Stimulated activated CD4-positive, alpha-beta T cell treated with anti-CD3 and anti-CD28 coated beads, Interleukin-15, amount 100 ng/mL, for 48 hours (primary cell): ENCODE measurements at regions not wholly inside any gene's neighbourhood (a gene's known extent, or its start where the extent isn't known, plus 50 kb on each side); places are given as distances from the start of the nearest gene placed in this dataset.

Experiments
- DNase-seq, 2 donors: peaks; one replicate each; pipeline ENCODE4 v3.0.0-alpha.2; 2020; ENCODE audit warnings: low read depth in 2 of 2

DNA sequence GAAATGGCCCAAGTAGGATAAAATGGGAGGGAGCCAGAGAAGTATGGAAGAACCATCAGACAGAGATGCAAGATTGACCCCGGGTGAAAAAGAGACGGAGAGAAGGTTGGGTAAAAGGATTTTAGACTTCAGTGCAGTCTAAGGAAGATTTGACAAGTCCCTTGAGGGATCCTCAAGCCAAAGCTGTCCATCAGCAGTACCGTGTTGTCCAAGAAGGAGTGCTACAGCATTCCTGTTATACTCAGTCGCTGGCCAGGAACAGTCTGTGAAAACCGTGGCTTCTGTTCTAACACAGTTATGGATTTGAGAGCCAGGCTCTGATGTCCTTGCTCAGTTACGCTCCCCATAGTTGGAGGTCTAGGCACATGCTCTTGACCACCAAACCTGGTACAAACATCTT, 383.9 kb upstream of the DAB2 start:
- no peak for DNase-seq

DNA sequence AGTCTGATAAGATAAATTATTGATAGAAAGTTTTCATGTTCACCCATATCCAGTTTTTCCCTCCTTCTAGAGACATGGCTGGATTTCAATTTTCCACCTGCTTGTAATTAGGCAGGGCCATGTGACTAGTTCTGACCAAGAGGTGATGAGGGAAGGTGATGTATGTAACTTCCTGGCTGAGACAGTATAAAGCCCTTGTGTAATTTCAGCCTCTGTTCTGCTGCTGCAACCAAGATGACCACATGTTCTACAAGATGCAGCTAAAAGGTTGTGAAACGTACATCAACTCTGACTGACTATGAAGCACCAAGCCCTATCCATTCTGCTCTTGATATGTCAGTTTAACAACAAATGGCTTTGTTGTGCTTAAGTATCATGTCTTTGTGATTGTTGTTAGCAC, 376.5 kb upstream of the DAB2 start:
- DNase-seq = no peak

DNA sequence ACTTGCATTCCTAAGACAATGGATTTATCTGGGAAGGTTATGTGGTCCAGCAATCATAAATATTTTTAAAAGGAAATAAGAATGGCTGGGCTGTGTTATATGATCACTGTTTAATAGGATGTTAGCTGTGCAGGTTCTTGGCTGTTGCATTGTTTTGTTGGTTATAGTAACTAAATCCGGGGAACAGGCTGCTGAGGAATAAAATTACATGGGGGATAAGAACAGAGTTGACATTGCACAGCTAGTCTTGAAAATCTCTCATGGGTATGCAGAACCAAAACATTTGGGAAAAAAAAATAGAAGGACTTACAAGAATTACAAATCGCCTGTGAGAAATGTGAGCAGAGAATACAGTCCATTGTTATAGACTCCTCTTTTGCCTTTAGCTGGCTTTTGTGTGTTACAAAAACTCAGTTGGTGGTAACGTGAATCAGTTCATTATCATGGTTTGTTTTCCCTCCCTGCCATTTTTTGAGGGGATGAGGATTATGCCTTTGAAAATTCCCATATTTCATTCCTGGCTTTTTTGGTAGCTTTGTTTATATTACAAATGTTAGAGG, 375.3 kb upstream of the DAB2 start:
- DNase-seq = no peak

DNA sequence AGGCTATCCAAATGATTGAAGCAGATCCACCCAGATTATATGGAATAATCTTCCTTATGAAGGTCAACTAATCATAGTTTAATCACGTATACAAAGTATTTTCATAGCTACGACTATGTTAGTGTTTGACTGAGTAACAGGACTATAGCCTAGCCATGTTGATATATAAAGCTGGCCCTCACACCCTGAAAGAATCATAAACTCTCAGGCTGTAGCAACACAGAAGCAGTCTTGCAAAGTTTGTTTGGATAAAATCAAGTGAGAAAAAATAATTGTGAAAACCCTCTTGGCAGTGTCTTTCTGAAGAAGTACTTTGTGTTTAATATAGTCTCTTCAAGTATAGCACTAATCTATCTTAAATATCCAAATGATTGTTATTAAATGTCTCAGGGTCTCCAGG, 374.5 kb upstream of the DAB2 start:
- no peak for DNase-seq

DNA sequence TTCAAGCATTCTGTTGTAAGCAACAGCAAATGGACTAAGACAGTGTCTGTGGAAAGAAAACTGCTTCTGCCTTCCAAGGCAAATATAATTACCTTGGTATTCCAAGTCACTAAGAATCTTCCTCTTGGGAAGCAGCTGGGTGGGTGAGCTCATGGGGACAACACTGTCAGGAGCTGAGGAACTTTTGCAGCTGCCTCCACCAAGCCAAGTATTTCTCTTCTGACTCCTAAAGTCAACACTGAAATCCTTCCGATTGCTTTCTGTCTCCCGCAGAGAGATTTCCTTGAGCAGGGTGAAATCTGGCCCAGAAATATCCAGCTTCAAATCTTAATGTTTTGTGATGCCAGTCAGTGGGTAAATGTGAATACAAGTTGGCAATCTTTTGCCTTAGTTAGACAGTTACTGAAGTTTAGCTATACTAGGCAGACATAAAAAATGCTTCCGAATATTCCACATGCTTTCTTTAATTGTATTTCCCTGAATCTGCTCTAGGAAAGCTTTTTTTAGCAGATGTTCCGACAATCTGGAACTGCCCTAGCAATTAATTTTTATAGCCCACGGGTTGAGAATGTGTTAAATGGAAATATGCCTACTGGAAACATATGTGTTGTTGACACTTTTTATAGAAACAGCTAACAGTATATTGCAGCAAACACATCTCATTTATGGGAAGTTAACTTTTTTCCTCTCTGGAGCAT, 369.9 kb upstream of the DAB2 start:
- no peak for DNase-seq

DNA sequence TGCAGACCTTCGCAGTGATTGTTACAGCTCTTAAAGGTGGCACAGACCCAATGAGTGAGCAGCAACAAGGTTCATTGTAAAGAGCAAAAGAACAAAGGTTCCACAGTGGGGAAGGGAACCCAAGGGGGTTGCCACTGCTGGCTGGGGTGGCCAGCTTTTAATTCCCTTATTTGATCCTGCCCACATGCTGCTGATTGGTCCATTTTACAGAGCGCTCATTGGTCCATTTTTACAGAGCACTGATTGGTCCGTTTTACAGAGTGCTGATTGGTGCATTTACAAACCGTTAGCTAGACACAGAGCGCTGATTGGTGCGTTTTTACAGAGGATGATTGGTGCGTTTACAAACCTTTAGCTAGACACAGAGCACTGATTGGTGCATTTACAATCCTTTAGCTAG, 360.6 kb upstream of the DAB2 start:
- DNase-seq = no peak

DNA sequence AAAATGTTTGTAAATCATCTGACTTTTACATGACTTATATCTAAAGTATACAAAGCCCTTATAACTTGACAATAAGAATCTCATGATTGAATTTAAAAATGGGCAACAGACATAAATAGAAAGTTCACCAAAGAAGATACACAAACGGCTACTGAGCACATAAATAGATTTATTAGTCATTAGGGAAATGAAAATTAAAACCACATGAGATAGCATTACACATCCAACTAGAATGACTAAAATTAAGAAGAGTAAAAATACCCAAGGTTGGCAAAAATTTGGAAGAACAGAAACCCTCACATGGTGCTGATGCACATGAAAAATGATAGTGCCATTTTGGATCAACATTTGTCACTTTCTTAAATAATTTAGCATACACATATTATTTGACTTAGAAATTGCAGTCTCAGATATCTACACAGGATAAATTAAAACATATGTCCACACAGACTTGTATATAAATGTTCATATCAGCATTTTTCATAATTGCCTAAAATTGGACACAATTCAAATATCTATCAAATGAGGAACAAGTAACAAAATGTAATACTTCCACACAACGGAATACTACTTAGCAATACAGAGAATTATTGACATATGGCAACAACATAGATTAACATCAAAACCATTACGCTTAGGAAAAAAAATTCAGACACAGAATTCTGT, 359.1 kb upstream of the DAB2 start:
- DNase-seq = no peak

DNA sequence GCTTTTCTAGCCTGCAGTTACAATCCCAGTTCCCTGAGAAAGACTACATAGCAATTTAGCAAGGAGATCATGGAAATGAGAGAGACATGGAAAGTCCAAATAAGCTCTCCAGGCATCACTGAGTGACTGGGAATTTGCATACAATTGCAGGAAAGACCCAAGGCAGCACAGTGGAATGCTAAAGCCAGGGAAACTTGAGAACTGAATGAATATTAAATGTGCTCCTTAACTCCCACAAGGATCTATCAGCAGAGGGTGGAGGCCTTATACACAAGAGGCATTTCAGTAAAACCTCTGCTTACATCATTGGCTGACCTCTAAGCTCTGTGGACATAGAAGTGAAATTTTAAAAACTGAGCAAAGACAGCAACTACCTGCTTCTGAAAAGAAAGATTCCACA, 355.6 kb upstream of the DAB2 start:
- DNase-seq = no peak

DNA sequence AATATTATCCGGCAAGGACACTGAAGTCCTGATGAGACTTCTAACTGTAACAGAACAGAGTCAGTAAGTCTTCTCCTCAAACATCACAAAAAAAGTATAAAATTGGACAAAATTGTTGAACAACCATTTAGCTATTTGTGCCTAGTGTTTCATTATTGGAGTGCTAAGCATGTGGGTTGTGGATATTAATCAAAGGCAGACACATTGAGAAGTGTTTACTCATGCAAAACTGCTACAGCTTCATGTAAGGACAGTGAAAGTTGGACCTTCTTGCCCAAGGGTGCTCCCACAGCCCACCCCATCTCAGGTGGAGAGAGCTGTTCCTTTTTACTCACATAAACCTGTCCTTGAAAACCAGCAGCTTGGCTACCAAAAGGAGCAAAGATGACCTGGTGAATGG, 355.1 kb upstream of the DAB2 start:
- no peak for DNase-seq

DNA sequence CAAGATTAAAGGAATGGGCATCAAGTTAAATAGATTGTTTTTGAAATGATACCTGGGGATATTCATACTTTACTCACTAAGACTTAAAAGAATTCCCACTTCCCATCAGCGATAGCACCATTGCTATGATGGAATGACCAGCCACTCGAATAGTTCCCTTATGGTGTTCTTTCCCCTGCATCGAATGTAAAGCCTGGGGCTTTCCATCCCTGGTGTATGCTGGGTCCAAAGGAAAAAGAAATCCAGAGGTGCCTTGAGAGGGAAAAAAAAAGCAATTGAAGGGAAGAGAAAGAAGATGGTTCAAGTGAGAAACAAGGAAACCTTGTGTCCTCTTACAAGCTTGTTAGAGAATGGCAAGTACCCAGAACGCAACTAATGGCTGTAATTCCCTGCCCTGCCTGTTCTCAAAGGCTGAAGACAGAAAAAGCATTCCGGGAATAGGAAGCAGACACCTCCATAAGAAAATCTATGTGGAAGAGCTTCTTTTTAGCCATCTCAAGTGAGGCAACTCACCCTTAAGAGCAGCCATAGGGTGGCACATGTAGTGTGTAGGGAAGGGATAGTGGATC, 351.1 kb upstream of the DAB2 start:
- DNase-seq = no peak

DNA sequence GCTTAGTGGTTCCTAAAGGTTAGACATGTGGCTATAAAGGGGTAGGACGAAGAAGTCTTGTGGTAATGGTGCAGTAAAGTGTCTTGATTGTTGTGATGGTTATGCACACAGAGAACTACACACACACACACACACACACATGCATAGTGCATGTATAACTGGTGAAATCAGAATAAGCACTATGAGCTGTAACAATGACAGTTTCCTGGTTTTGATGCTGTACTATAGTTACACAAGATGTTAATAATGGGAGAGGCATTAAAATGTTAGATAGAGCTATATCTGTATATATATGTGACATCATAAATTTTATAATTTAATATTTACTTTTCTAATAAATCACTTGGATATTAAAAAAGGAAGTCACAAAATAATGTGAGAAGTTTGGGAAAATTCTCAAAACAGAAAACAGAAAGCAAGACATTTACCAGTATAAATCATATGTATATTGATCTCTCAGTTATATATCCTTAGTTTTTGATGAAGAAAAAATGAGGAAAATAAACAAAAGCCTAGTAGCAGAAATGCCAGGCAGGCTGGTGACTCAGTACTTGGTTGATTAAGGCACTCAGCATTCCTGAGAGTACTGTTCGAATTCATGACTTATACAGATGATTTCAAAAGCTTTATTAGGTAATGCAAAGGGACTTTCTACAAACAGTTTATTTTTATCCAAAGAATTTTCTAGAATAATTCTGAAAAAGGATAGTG, 350.5 kb upstream of the DAB2 start:
- no peak for DNase-seq

DNA sequence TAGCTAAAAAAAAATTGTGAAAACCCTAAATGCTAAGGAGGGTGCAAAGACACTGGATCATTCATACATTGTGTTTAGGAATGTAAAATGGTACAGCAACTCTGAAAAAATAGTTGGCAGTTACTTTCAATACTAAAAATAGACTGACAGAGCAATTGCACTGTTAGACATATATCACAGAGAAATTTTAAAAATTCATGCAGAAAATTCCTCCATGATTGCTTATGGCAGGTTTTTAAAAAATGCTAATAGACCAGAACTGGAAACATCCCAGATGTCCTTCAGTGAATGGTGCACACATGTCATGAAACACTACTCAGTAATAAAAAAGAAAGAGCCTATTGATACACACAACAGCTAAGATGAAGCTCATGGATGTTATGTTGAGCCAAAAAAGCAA, 349.8 kb upstream of the DAB2 start:
- DNase-seq = no peak

DNA sequence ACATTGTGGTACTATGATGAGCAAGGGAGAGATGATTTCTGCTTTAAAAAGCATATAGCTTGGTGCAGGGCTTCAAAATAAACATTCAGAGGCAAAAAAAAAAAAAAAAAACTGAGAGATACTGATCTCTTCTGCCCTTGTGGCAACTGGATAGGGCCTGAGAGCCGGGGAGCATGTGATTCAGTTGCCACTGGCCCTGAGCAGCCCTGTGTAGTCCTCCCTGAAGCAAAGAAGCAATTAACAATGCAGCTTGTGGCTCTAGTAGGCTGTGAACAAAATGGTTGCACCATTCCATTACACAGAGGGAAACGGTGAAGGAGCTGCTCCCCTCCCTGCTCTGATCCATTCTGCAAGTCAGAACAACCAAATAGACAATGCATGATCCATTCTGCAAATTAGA, 347.5 kb upstream of the DAB2 start:
- DNase-seq = no peak

DNA sequence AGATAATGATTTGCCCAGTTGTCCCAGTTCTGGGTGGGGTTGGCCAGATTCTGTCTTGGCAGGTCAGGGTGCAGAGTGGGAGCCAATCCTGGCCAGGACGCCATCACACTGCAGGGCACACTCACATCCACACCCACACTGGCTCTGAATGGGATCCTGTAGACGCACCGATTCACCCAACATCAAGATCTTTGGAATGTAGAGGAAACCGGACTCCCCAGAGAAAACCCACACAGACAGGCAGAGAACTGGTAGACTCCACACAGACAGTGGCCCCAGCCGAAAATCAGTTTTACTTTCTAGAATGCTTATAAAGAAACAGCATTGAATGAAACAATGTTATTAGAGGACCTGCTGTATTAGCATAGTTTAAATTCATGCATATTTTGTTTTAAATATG, 343.1 kb upstream of the DAB2 start:
- DNase-seq = no peak

DNA sequence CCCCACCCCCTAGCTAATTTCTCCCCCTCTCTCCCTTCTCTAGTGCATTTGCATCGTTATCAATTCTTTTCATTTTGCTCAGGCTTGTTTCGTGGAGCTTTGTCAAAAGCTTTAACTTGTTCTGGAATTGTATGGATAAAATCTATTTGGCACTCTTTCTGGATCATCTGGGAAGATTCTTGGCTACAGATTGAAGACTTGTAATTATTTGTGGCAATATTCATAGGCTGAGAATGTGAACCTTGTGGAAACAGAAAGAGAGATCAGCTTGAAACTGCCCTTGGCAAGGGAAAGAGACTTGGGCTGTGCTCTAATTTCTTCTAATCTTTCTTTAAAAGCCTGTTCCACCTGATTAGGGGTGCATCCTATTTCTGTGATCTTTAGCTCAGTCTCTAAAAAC, 340.6 kb upstream of the DAB2 start:
- DNase-seq = no peak

DNA sequence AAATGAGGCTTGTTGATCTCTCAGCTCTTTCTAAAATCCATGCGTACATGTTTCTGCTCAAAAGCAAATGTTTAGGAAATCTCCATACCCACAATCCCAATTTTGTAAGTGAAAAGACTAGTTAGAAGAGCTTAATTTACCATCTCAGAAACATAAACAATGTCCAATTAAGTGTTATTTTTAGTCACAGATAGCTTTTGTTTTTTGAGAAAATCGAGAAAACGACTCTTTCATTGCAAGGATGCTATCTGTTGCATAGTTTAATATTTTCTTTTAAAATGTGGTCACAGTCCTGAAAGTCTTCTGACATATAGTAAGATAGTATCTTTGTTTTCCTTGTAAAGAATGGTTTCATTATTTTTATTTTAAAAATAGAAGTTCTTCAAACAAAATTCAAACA, 338.0 kb upstream of the DAB2 start:
- DNase-seq = no peak

DNA sequence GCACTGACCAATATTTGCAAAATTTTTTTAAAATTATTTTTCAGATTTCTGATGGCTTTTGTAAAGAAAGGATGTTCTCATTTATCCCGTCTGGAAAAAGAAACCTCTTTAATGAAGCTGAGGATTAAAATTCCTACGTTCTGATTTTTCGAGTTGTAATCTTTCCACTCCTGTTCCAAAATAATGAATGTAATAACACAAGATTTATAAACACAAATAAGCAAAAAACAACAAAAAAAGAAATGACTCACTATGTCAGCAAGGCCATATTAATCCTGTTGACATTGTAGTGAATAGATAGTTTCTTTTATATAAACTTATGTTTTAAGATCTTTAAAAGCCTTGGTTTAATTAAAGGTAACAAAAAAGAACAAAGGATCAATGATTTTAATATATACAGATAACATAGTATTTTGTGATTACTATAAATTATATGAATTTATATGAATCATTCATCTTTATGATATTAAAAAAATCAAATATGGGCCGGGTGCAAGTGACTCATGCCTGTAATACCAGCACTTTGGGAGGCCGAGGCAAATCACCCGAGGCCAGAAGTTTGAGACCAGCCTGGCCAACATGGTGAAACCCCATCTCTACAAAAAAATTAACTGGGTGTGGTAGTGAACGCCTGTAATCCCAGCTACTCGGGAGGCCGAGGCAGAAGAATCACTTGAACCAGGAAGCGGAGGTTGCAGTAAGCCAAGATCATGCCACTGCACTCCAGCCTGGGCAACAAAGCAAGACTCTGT, 336.6 kb upstream of the DAB2 start:
- no peak for DNase-seq

DNA sequence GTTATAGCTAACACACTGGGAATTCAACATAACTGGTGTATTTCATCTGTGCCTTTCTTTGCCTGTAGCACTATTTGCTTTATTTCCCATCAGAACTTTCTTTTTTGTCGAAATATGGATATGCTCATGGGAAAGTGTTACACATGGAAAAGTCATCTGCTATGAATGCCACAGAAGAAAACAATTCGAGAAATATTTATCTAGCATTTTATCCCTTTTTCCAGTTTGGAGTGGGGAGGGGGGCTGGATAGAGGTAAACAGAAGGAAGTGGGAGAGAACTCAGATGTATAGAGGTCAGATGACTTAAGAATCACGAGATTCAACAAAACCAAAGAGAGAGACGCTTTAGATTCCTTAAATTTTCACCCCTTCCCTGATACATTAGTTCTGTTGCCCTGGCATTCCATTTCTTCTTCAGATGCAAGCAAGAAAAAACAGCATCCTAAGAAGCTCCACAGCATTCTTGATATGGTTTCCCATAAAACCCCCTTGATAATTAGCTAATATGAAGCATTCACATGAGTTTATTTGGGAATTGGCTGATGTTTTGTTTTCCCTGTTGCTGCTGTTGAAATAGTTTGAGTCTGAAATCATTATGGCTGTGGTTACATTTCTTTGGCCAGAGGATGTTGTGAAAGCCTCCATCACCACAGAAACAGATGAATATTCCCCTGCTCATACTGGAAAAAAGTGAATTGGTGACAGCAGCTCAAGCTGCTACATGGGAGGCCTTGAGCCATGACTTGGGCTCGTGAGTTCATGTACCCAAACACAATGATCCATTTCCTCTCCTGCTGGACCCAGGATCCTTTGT, 335.8 kb upstream of the DAB2 start:
- no peak for DNase-seq

DNA sequence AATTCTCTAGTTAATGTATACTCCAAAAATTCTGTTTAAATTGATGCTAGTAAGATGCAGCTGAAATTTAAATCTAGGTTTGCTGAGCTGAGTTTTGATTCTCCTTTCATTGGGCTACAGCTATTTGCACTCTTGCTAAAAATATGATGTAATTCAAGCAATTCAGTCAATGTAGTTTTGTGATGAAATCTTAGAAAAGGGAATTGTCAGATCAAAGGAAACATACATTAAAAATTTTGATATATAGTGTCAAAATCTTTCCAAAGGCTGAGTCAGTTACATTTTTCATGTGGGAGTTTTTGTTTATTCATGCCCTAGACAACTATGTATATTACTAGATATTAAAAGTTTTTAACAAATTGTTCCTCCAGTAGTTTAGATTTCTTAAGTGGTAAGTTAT, 334.9 kb upstream of the DAB2 start:
- no peak for DNase-seq

DNA sequence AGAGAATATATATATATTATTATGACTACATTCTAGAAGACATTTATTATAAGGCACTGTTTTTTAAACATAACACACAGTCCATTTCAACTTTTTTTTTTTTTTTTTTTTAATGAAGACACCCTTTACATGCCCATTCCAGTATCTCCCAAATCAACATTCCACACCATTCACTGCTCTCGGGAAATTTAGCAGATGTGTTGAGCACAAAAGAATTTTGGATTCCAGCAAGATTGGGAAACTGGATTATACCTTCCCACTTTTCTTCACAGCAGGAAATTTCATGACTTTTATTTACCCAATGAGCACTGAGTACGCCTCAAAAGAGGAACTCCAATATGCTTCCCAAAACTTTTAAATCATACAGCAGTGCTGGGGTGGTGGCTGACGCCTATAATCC, 333.6 kb upstream of the DAB2 start:
- no peak for DNase-seq

DNA sequence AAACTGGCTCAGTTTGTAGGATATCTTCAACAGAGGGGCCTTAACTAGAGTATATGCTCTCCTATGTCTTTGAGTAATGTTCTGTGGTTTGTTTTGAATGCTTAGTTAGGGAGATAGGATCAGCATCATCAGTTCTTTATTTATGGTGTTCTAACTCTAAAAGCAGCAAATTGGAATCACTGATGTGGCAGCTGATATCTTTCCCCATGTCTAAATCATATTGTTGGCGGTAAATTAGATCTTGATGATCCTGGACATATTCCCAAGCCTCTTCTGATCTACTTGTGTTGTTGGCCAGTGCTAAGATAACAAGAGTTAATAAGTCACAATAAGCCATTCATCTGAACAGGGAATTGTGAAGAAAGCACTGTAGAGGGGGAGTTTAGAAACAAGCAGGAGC, 332.4 kb upstream of the DAB2 start:
- DNase-seq = no peak
